ENCODE measurements at regions not wholly inside any gene's neighbourhood (a gene's known extent, or its start where the extent isn't known, plus 50 kb on each side); places are given as distances from the start of the nearest gene placed in this dataset.

DNA sequence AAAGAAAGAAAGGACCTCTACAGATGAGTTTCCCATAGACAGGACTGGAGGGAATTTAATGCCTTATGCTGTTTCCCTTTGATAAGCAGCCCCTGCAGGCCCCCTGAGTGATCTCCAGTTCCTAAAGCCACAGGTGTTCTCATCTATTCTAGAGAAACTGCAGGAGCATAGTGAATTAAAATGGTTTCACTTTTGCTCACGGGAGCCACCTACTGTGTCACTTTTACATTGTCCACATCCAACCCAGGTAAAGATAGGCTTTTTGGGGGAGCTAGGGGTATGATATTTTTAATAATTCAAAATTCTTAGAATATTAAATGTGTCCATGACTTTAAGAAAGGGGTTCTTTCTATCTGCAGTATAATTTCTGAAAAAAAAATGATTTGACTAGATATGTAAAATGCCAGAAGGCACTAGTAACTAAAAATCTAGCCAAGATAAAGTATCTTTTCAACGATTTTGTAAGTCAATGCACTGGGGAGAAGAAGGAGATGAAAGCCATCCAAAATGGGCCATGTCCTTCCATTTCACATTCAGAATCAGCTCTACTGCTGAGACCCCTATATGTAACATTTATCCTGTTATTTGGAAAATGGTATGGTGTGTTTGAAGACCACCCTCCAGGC lies 267.3 kb upstream of the DUSP10 start (continued):
- TF ChIP-seq, protein P1, sequence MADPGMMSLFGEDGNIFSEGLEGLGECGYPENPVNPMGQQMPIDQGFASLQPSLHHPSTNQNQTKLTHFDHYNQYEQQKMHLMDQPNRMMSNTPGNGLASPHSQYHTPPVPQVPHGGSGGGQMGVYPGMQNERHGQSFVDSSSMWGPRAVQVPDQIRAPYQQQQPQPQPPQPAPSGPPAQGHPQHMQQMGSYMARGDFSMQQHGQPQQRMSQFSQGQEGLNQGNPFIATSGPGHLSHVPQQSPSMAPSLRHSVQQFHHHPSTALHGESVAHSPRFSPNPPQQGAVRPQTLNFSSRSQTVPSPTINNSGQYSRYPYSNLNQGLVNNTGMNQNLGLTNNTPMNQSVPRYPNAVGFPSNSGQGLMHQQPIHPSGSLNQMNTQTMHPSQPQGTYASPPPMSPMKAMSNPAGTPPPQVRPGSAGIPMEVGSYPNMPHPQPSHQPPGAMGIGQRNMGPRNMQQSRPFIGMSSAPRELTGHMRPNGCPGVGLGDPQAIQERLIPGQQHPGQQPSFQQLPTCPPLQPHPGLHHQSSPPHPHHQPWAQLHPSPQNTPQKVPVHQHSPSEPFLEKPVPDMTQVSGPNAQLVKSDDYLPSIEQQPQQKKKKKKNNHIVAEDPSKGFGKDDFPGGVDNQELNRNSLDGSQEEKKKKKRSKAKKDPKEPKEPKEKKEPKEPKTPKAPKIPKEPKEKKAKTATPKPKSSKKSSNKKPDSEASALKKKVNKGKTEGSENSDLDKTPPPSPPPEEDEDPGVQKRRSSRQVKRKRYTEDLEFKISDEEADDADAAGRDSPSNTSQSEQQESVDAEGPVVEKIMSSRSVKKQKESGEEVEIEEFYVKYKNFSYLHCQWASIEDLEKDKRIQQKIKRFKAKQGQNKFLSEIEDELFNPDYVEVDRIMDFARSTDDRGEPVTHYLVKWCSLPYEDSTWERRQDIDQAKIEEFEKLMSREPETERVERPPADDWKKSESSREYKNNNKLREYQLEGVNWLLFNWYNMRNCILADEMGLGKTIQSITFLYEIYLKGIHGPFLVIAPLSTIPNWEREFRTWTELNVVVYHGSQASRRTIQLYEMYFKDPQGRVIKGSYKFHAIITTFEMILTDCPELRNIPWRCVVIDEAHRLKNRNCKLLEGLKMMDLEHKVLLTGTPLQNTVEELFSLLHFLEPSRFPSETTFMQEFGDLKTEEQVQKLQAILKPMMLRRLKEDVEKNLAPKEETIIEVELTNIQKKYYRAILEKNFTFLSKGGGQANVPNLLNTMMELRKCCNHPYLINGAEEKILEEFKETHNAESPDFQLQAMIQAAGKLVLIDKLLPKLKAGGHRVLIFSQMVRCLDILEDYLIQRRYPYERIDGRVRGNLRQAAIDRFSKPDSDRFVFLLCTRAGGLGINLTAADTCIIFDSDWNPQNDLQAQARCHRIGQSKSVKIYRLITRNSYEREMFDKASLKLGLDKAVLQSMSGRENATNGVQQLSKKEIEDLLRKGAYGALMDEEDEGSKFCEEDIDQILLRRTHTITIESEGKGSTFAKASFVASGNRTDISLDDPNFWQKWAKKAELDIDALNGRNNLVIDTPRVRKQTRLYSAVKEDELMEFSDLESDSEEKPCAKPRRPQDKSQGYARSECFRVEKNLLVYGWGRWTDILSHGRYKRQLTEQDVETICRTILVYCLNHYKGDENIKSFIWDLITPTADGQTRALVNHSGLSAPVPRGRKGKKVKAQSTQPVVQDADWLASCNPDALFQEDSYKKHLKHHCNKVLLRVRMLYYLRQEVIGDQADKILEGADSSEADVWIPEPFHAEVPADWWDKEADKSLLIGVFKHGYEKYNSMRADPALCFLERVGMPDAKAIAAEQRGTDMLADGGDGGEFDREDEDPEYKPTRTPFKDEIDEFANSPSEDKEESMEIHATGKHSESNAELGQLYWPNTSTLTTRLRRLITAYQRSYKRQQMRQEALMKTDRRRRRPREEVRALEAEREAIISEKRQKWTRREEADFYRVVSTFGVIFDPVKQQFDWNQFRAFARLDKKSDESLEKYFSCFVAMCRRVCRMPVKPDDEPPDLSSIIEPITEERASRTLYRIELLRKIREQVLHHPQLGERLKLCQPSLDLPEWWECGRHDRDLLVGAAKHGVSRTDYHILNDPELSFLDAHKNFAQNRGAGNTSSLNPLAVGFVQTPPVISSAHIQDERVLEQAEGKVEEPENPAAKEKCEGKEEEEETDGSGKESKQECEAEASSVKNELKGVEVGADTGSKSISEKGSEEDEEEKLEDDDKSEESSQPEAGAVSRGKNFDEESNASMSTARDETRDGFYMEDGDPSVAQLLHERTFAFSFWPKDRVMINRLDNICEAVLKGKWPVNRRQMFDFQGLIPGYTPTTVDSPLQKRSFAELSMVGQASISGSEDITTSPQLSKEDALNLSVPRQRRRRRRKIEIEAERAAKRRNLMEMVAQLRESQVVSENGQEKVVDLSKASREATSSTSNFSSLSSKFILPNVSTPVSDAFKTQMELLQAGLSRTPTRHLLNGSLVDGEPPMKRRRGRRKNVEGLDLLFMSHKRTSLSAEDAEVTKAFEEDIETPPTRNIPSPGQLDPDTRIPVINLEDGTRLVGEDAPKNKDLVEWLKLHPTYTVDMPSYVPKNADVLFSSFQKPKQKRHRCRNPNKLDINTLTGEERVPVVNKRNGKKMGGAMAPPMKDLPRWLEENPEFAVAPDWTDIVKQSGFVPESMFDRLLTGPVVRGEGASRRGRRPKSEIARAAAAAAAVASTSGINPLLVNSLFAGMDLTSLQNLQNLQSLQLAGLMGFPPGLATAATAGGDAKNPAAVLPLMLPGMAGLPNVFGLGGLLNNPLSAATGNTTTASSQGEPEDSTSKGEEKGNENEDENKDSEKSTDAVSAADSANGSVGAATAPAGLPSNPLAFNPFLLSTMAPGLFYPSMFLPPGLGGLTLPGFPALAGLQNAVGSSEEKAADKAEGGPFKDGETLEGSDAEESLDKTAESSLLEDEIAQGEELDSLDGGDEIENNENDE (IDR thresholded peaks at IDR 0.05; ENCODE audit: insufficient replicate concordance, low read length), result peak; percentile 23
- TF ChIP-seq JUN (IDR thresholded peaks at IDR 0.05; ENCODE audit: low read depth, low read length), result no peak
- TF ChIP-seq POU5F1 (IDR thresholded peaks at IDR 0.05; ENCODE audit: low read depth, low read length), result no peak
- no peak for TF ChIP-seq RFX5 (IDR thresholded peaks at IDR 0.05; ENCODE audit: borderline replicate concordance, low read depth, low read length)
- TF ChIP-seq HDAC2 (IDR thresholded peaks at IDR 0.05; ENCODE audit: borderline replicate concordance in 1 of 2, low read depth in 2 of 2, low read length in 2 of 2), result no peak
- no peak for TF ChIP-seq BACH1 (IDR thresholded peaks at IDR 0.05; ENCODE audit: low read length)
- no peak for TF ChIP-seq TCF12 (IDR thresholded peaks at IDR 0.05; ENCODE audit: low read depth, low read length)
- no peak for TF ChIP-seq KDM1A (IDR thresholded peaks at IDR 0.05; ENCODE audit: borderline replicate concordance, low read length)
- peak; percentile 31 to 43 for TF ChIP-seq RAD21 (IDR thresholded peaks at IDR 0.05 in 1 of 2, conservative IDR thresholded peaks at IDR 0.05 in 1 of 2; ENCODE audit: low read depth in 2 of 2, low read length in 2 of 2)
- no peak for TF ChIP-seq BCL11A (IDR thresholded peaks at IDR 0.05; ENCODE audit: low read depth in 2 of 2, low read length in 2 of 2)

All from H1 (cell line).